Suppressor macrophage (primary cell): ENCODE measurements at regions not wholly inside any gene's neighbourhood (a gene's known extent, or its start where the extent isn't known, plus 50 kb on each side); places are given as distances from the start of the nearest gene placed in this dataset.
"Not testable (repeated sequence)": the region's sequence is repeated elsewhere in the genome, so short reads cannot be mapped to it uniquely, and the experiment has no call there.

Source experiments
- DNase-seq, 4 experiments: peaks; one replicate each; pipeline ENCODE4 v3.0.0-alpha.2; 2020 to 2022

- no peak for DNase-seq
Observed at GRCh38 chr10:131532745-131533341, 221.3 kb upstream of the TCERG1L start.

GRCh38 chr10:131533846-131534526 is 222.5 kb upstream of the TCERG1L start:
- DNase-seq, result no peak

- no peak for DNase-seq
Observed at GRCh38 chr10:131534836-131535235, 223.3 kb upstream of the TCERG1L start.

- no peak for DNase-seq
Observed at GRCh38 chr10:131536676-131537075, 225.2 kb upstream of the TCERG1L start.

GRCh38 chr10:131537281-131537680 is 225.8 kb upstream of the TCERG1L start:
- DNase-seq, result no peak

GRCh38 chr10:131544495-131544894 is 233.0 kb upstream of the TCERG1L start:
- DNase-seq, result no peak

GRCh38 chr10:131546086-131546810 is 234.7 kb upstream of the TCERG1L start:
- no peak for DNase-seq

- DNase-seq, result no peak
Observed at GRCh38 chr10:131547129-131547799, 235.7 kb upstream of the TCERG1L start.

GRCh38 chr10:131548176-131548575 is 236.7 kb upstream of the TCERG1L start:
- DNase-seq, result no peak

- DNase-seq, result no peak
Observed at GRCh38 chr10:131549116-131549515, 237.6 kb upstream of the TCERG1L start.

- no peak for DNase-seq
Observed at GRCh38 chr10:131553121-131553520, 241.6 kb upstream of the TCERG1L start.

GRCh38 chr10:131553581-131553980 is 242.1 kb upstream of the TCERG1L start:
- no peak for DNase-seq

GRCh38 chr10:131554821-131555220 is 243.3 kb upstream of the TCERG1L start:
- no peak for DNase-seq

GRCh38 chr10:131555406-131555805 is 243.9 kb upstream of the TCERG1L start:
- DNase-seq, result no peak

GRCh38 chr10:131556061-131556896 is 244.8 kb upstream of the TCERG1L start:
- DNase-seq, result no peak

- no peak for DNase-seq
Observed at GRCh38 chr10:131556897-131557495, 245.5 kb upstream of the TCERG1L start.

- not testable (repeated sequence) for DNase-seq
Observed at GRCh38 chr10:131557956-131558355, 246.4 kb upstream of the TCERG1L start.

- DNase-seq, result no peak
Observed at GRCh38 chr10:131559450-131559911, 248.0 kb upstream of the TCERG1L start.

- no peak for DNase-seq
Observed at GRCh38 chr10:131560166-131560565, 248.6 kb upstream of the TCERG1L start.

- no peak for DNase-seq
Observed at GRCh38 chr10:131560706-131561355, 249.3 kb upstream of the TCERG1L start.

- DNase-seq, result no peak
Observed at GRCh38 chr10:131561897-131562296, 250.4 kb upstream of the TCERG1L start.
